ENCODE measurements at regions not wholly inside any gene's neighbourhood (a gene's known extent, or its start where the extent isn't known, plus 50 kb on each side); places are given as distances from the start of the nearest gene placed in this dataset.
A peak's percentile ranks its signal among the peaks of the same experiment; 100 is the strongest.
"Not testable (repeated sequence)": the region's sequence is repeated elsewhere in the genome, so short reads cannot be mapped to it uniquely, and the experiment has no call there.

DNA sequence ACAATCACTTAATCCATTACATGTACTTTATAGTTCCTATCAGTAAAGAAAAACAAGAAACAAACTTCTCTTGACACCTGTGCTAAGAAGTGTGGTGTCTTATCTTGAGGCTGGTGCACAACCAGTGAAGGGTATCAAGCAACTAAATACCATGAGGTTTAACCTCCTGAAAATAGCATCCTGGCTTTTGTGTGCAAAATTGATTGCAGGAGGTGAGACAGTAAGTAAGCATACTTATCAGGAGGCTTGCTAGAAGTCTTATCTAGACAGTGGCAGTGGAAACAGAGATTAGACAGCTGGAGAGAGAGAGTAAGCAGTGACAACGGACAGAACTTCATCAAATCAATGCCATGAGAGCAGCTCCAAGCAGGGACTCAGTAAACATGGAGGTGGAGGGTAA, 730.3 kb downstream of the DNAH5 start:
- DNase-seq = no peak

- DNase-seq = no peak
Observed at GRCh38 chr5:13212886-13213285, 731.6 kb downstream of the DNAH5 start.

- no peak for DNase-seq
Observed at GRCh38 chr5:13211064-13211463, 733.4 kb downstream of the DNAH5 start.

- no peak for DNase-seq
Observed at GRCh38 chr5:13207112-13207511, 737.4 kb downstream of the DNAH5 start.

DNA sequence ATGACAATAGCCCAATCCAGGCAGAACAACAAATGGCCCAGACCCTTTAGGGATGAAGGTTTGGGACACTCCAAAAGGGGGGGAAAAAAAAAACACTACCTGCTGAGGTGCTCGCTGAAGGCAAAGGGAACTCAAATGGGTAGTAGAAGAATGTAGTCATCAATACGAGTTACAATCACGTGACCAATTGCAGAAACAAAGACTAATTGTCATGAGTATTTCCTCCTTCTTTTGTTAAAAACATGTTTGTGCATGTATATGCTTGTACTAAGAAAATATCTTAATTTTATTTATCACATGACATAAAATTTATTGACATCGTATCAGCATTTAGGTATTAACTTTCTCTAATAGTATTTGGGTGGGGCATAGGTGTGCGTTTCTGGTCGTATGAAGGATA, 743.5 kb downstream of the DNAH5 start:
- no peak for DNase-seq

DNA sequence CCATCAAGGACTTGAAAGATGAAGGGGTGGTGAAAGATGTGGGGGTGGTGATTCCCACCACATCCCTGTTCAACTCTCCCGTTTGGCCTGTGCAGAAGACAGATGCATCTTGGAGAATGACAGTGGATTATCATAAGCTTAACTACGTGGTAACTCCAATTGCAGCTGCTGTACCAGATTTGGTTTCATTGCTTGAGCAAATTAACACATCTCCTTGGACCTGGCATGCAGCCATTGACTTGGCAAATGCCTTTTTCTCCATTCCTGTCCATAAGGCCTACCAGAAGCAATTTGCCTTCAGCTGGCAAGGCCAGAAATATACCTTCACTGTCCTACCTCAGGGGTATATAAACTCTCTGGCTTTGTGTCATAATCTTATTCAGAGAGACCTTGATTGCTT, 746.3 kb downstream of the DNAH5 start:
- DNase-seq = not testable (repeated sequence)

DNA sequence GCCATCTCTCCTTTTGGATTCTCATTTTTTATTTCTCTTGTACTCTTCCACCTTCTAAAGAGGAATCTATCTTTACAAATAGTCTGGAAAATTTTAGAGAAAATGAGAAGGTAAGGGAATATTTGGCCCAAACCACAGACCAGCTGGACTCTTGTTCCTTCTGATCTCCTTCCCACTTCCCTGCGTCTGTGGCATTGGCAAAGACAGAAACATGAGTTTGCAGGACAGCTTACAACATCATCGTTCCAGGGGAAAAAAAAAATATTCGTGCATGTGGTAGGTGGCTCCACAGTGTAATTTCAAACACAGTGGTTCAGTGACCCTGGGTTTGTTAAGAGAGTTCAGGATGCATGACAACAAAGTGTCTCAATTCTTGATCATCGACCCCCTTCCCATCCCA, 755.0 kb downstream of the DNAH5 start:
- no peak for DNase-seq

GRCh38 chr5:13188371-13188770, 756.1 kb downstream of the DNAH5 start:
- no peak for DNase-seq

- DNase-seq = no peak
Observed at GRCh38 chr5:13187186-13187585, 757.3 kb downstream of the DNAH5 start.

DNA sequence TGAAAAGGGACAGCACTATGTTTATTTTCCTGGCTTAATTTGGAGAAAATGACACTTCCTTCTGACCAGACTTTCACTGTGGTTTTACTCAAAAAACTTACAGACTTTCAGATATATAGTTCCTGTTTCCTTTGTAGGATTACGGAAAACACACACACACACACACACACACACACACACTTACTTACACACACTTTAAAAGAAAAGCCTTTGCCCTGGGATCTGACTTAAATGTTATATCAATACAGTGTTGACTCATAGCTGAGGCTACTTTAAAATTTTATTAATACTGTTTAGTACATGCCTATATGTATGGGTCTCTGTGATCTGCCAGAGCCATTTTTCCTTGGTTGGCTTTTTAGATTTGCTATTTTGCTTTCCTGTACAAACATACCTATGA, 758.3 kb downstream of the DNAH5 start:
- DNase-seq = no peak

DNA sequence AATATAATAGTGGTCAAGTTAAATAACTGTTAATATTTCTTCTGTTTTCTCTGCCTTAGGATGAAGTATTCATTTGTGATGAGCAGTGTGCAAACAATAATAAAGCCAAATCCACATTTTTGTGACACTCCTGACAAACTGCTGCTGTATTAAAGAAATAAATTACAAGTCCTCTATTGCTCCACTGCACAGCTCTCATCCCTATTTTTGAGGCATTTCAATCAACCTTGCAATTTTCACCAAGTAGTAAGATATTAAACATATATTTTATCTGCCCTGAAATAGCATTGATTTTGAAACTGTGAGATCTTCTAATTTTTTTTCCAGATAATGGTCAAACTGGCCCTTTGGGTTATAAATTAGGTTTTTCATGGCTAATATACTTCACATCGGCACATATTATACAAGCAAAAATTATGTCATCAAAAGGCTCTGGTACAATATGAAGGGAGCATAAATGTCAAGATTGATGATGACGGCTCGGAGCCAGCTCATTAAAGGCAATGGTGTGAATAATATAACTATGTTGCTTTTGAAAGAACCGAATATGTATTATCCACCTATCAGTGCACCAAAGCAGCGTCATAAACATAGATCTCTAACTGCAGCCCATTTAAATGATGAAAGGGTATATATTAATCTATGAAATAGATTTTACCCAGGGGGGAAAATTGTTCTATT, 764.9 kb downstream of the DNAH5 start:
- DNase-seq = no peak

- DNase-seq = no peak
Observed at GRCh38 chr5:13143630-13144029, 800.9 kb downstream of the DNAH5 start.

- no peak for DNase-seq
Observed at GRCh38 chr5:13143214-13143613, 801.3 kb downstream of the DNAH5 start.

DNA sequence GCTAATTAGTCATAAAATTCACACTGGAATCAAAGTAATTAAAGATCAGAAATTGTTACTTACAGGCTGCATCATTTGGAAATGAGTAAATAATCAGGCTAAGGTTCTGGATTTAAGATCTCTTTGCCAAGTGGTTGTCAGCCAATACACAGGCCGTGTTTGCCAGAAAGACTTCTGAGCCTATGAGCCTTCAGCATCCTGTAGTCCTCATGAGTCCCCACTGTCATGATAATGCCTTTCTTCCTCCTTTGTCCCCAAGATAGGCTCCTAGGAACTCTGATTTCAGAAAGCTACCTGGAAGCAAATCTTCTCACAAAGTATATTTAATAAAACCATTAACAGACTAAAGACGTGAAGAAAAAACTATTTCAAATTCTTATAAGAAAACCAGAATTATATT, 810.5 kb downstream of the DNAH5 start:
- DNase-seq = no peak

- DNase-seq = no peak
Observed at GRCh38 chr5:13115476-13115875, 829.0 kb downstream of the DNAH5 start.

DNA sequence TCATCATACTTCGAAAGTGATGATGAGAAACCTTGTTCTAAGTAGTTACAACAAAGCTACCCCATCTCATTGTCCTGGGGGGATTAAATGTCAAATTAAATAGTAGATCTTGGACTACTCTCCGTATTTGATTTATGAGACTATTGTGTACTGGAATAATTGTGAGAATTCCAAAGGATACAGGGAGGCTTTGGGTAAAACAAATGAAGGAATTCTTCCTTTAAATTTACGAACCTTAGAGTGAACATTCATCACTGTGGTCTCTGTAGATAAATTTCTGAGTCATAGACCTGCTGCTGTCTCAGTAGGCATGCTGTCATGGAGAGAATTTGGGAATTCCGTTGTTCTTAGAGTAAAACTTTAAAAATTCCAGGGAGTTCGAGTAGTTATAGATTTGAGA, 836.2 kb downstream of the DNAH5 start:
- no peak for DNase-seq

DNA sequence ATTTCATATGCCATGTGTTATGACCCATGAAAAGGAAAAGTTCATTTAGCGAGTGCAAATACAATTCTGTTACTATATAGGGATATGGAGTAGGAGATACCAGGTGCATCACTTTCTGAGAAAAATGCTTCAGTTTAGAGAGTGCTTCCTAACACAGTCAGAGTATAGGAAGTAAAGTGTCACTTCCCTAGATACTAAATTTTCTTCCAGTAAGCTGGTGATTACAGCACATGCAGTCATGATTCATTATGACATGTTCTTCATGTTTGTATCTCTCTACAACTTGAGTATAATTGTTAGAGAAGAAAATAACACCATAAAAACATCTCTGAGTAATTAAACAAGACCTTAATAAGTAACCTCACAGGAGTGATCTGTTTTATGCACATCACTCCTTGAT, 837.0 kb downstream of the DNAH5 start:
- no peak for DNase-seq

DNA sequence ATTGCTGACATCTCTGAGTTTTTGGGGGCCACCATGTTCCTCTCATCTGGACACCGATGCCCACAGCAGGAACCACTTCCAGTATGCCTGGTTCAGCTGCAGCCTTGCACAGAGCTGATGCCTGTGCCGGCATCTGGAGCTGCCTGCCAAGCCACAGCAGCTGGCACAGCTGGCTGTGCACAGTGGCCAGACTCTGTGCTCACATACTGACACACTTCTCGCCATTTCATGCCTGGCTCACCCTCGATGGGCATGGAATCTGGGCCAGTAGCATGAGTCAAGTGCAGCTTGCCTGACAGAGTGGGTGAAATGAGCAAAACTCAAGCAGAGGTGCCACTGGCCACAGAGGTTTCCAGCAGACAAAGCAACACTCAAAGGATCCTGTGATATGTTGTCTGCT, 863.4 kb downstream of the DNAH5 start:
- DNase-seq = no peak

GRCh38 chr5:13072936-13073335, 871.6 kb downstream of the DNAH5 start:
- peak; percentile 9 for DNase-seq

DNA sequence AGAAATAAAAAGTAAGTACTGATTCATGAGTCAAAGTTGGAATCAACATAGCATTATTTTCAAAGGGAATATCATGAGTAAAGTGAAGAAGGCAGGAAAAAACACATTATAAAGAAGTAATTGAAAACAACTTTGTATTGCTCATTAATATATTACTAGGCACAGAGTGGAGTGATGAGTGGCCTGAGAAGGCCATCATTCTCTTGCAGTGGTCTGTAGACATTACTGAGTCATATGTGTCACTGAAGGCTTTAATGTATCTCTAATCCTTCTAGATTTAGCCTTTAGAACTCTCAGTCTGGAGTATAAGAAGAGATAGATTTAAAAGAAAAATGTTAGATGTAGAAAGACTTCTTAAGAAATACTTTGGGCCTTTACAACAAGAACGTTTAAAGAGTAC, 881.4 kb downstream of the DNAH5 start:
- no peak for DNase-seq

DNA sequence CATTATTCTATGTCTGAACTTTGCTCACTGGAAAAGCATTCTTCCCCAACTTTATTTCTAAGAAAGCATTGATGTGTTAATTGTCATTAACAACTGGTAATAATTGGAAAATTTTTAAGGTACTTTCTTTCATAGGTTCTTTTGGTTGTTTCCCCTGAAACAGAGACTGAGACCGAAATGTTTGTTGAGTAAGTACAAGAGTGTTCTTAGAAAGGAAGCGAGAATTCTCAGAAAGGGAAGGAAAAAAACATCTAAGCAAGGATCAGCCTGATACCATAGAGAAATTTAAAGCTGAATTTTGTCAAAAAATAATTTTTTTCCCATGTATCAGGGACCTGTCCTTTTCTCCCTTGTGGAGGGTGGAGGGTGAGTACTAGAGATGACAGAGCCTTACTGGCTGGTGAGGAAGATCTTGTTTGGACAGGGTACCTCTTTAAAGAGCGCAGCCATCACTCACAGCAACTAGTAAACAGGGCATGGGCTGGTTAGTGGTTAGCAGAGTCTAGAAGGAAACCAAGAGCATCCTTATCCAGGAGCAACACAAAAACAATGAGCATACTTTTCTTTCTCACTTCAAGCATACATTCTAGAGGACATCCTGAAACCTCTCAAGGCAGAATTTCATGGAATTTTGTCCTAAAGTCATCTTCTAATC, 898.5 kb downstream of the DNAH5 start:
- no peak for DNase-seq

DNA sequence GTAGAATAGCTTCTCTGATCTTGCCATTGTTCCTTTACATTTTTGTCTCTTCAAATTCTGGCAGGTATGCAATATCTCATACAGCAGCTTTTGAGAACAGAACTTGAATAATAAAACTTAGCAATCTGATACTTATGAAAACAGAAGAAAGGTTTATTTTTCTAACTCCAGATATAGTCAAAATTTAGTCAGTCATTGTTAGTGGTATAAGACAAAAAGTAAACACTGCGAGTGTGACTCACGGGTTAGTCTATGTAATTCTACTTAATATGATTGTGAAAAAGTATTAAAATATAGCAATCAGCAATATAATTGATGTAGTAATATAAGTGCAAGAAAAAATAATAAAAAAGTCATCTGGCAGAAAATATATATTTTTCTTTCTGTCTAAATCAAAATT, 910.4 kb downstream of the DNAH5 start:
- DNase-seq = peak; percentile 34

- DNase-seq = no peak
Observed at GRCh38 chr5:13029211-13029610, 915.3 kb downstream of the DNAH5 start.

GRCh38 chr5:13027874-13028273, 916.6 kb downstream of the DNAH5 start:
- no peak for DNase-seq

DNA sequence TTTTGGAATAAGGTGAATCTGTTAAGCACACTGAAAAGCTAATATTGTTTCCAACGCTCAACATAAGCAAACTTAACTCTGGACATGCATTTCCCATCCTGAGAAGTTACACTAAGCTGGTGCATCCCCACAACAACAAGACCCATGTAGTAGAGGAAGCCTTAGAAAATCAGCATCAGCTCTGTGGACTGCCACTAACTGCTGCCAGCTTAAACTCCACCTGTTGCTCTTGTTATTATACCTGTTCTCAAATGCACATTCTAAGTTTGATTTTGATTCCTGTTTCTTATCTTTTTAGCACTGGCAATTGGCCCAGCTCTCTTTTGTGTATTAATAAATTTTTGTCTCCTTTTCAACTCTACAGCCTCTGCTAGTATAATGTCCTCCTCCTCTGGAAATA, 924.8 kb downstream of the DNAH5 start:
- no peak for DNase-seq
